GM12875 (cell line): ENCODE measurements at regions not wholly inside any gene's neighbourhood (a gene's known extent, or its start where the extent isn't known, plus 50 kb on each side); places are given as distances from the start of the nearest gene placed in this dataset.

Experiments used
- H3K4me3 ChIP-seq: one replicate; pipeline ENCODE4 v1.5.1; 2011; ENCODE audit warnings: low read depth, low read length, control low read depth
- TF ChIP-seq, protein P1 (sequence below): IDR thresholded peaks from 2 replicates; pipeline ENCODE4 v1.5.1; 2011; ENCODE audit warnings: low read depth, mild to moderate bottlenecking, control low read depth, inconsistent platforms, low read length, moderate library complexity, borderline replicate concordance; ENCODE audit not compliant: insufficient read depth

DNA sequence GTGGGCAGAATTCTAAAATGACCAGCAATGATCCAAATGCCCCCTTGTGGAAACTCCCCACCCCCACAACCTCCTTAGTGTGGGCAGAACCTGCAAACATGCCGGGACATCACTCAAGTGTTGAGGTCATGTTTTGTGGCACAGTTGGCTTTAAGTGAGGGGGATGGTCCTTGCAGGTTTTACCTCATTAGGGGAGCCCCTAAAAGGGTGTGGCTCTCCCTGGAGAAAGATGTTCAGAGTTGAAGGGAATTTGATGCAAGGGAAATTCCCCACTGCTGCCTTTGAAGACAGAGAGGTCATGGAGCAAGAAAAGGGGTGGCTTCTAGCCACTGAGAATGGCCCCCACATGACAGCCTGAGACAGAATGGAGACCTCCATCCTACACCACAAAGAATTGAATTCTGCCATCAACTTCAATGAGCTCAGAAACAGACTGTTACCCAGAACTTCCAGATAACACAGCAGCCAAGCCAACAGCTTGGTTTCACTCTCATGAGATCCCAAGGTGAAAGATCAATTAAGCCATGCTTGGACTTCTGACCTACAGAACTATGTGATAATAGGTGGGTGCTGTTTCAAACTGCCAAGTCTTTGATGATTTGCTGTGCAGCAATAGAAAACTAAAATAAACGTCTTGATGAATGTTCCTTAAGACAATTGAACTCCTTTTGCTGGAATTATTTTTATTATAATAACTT, 103.4 kb downstream of the MED10 start:
- TF ChIP-seq, protein P1, sequence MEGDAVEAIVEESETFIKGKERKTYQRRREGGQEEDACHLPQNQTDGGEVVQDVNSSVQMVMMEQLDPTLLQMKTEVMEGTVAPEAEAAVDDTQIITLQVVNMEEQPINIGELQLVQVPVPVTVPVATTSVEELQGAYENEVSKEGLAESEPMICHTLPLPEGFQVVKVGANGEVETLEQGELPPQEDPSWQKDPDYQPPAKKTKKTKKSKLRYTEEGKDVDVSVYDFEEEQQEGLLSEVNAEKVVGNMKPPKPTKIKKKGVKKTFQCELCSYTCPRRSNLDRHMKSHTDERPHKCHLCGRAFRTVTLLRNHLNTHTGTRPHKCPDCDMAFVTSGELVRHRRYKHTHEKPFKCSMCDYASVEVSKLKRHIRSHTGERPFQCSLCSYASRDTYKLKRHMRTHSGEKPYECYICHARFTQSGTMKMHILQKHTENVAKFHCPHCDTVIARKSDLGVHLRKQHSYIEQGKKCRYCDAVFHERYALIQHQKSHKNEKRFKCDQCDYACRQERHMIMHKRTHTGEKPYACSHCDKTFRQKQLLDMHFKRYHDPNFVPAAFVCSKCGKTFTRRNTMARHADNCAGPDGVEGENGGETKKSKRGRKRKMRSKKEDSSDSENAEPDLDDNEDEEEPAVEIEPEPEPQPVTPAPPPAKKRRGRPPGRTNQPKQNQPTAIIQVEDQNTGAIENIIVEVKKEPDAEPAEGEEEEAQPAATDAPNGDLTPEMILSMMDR: no peak
- H3K4me3 ChIP-seq: no peak overlapping the region

DNA sequence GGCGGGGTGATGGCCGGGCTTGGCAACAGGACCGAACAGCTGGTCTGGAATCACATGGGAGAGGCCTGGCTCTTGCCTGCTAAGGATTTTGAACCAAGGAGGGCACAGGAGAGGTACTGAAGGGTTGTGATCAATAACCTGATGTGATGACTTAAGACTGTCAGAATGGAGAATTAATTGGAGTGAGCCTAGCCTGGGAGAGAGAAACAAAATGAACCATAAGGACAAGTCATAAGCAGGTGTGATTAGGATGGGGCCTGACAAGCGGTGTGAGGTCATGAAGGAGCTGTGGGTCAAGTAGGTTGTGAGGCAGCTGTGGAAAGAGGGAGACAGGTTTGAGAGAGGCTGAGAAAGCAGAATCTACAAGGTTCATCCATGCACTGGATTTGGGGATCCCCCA, 104.6 kb downstream of the MED10 start:
- TF ChIP-seq, protein P1: no peak

DNA sequence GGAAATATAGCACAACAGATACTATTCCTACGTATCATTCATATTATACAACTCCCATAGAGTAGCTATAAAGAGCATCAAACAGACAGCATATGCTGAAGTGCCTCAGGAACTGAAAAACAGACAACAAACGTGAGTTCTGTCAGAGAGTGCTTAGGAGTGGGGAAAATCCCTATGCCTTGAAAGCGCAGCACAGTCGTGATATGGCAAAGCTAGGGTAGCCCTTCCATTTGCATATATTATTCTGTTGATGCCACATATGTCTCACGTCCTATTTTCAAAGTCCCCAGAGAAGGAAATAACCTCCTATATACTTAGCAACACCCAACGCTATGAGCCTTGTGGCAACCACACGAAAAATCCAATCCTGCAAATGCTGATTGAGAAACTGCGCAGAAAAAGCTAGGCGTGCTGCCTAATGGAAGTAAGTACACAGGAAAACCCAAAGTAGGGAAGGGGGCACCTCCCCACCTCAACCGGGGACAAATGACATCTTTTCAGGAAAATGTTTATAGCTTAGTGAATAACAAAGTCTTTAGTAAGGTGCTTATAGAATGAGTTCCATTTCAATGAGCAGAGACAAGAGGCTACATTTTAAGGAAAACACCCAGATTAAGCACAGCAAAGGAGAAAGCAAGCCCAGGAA, 105.1 kb downstream of the MED10 start:
- TF ChIP-seq, protein P1: no peak
- no peak overlapping the region for H3K4me3 ChIP-seq

More for the DNA sequence above, 104.6 kb downstream of the MED10 start:
- no peak overlapping the region for H3K4me3 ChIP-seq

DNA sequence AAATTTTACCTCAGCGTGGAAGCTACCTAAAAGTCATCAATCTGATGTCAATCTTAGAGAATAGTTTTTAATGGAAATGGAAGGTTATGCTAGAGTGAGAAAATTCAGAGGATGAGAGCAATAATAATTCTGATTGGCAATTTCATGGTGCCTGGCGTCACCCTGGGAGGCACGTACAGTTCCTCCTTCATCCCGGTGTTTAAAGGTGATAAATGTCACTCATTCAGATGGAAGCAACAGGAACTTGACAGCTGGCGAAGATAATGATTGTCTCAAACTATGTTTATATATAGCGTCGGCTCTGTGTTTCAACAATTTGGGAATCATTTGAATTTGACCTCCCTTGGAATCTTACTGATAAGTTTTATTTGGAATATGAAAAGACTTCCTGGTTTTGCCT, 108.4 kb downstream of the MED10 start:
- no peak overlapping the region for H3K4me3 ChIP-seq
- TF ChIP-seq, protein P1: no peak

DNA sequence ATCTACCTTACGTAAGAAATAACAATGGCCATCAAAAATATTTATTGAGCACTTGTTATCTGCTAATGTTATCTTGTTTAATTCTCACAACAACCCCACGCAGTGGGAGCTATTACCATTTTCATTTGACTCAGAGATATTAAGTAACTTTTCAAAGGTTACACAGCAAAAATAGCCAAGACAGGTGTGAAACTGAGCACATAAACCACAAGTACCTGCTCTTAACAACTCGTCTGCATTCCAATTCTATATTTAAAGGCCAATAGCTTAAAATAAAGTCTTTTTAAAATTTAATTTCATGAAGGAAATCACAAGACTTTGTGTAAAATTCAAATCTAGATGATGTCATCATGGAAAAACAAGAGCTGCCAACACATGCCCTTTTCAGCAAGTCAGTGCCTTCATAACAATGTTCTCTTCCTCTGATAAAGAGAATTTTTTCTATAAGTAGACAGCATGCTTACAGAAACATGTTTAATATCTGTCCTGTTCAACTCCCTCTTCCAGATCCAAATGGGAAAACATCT, 111.6 kb downstream of the MED10 start:
- H3K4me3 ChIP-seq: no peak overlapping the region
- TF ChIP-seq, protein P1: no peak

DNA sequence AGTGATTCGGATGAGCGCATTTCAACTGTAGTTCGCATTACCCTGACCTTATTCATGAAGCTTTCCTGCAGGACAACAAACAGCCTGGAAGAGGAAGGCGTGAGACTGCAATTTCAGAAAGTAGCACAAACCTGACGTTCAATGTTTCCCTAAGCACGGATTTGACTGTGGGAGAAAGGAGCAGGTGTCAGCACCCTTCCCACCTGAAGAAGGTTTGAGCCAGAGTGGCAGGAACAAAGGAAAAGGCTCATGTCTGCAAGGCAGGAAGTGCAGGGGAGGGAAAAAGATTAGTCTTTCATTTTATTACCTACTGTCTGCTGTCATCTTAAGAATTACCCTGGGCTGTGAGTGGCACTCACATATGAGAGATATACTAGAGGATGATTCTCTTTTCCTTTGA, 114.0 kb downstream of the MED10 start:
- no peak overlapping the region for H3K4me3 ChIP-seq
- TF ChIP-seq, protein P1: no peak
